Stomach (tissue), 8 donors: ENCODE measurements at regions not wholly inside any gene's neighbourhood (a gene's known extent, or its start where the extent isn't known, plus 50 kb on each side); places are given as distances from the start of the nearest gene placed in this dataset.

Experiments
- DNase-seq, 2 donors: peaks; one replicate each; pipeline versions ENCODE4 v3.0.0 to v3.0.0-alpha.2; 2013 to 2019
- H3K27ac ChIP-seq, 5 donors: fragments of 200-600 bp in 4 of 5; sonication (generic) in 4 of 5; one replicate each; pipeline ENCODE4 v1.5.1; 2013 to 2019; ENCODE audit warnings: mild to moderate bottlenecking in 1 of 5, moderate library complexity in 1 of 5
- H3K27me3 ChIP-seq, 3 donors: fragments of 200-600 bp; sonication (generic); one replicate each; pipeline ENCODE4 v1.5.1; 2017 to 2019; ENCODE audit warnings: mixed run types in 1 of 3
- H3K36me3 ChIP-seq, 4 donors: fragments of 200-600 bp; sonication (generic); 1 replicate in 3 of 4; 2 replicates in 1 of 4; pipeline ENCODE4 v1.5.1; 2016 to 2019
- H3K4me1 ChIP-seq, 4 donors: fragments of 200-600 bp; sonication (generic); one replicate each; pipeline ENCODE4 v1.5.1; 2016 to 2019
- H3K4me3 ChIP-seq, 4 donors: fragments of 200-600 bp; sonication (generic) in 3 of 4; one replicate each; pipeline ENCODE4 v1.5.1; 2016 to 2019; ENCODE audit warnings: mild to moderate bottlenecking in 1 of 4
- H3K9me3 ChIP-seq, 4 donors: fragments of 200-600 bp; sonication (generic); one replicate each; pipeline ENCODE4 v1.5.1; 2016 to 2019
- CTCF ChIP-seq, 7 experiments: fragments of 450-650 bp in 4 of 7; fragments of 200-600 bp in 3 of 7; sonication (generic) in 3 of 7; IDR thresholded peaks; one replicate each; pipeline ENCODE4 v1.5.1; 2016 to 2019; ENCODE audit warnings: antibody characterized with exemption in 7 of 7, control low read depth in 2 of 7, mild to moderate bottlenecking in 1 of 7
- EP300 ChIP-seq: sonication (generic); formaldehyde crosslinking; IDR thresholded peaks from one replicate; pipeline ENCODE4 v1.6.1; 2017; ENCODE audit warnings: antibody characterized with exemption
- POLR2A ChIP-seq, 4 donors: fragments of 450-650 bp; IDR thresholded peaks; one replicate each; pipeline ENCODE4 v1.6.1; 2016; ENCODE audit warnings: antibody characterized with exemption in 4 of 4, control low read depth in 2 of 4, mild to moderate bottlenecking in 1 of 4, moderate library complexity in 1 of 4
- POLR2AphosphoS5 ChIP-seq, 3 donors: sonication (generic); formaldehyde crosslinking; IDR thresholded peaks; one replicate each; pipeline ENCODE4 v1.6.1; 2016; ENCODE audit warnings: antibody characterized with exemption in 3 of 3
- WGBS, 5 donors: extraction: QIAGEN DNeasy Blood & Tissue Kit in 3 of 5; methylation state at CpG; one replicate each; pipeline versions ENCODE4 v1.1.5 to v1.1.7; 2013 to 2018; 5-methylcytosine and 5-hydroxymethylcytosine counted together
- intact Hi-C: fragments of 100-400 bp; cut with DNase I; formaldehyde crosslinking; loops from one replicate; pipeline ENCODE4 v1.15.1; 2023; ENCODE audit warnings: low total_unique reads
- donor health status: healthy with polysubstance abuse.
- donor health status: Bipolar disorder and iron deficiency.
- donor health status: healthy.

GRCh38 chr6:163683105-163683622, 268.6 kb downstream of the QKI start:
- no peak overlapping the region for H3K27ac ChIP-seq
- TF ChIP-seq EP300 (no peak), POLR2A (IDR thresholded peaks at IDR 0.05) (no peak), CTCF (IDR thresholded peaks at IDR 0.05) (no peak), POLR2AphosphoS5 (IDR thresholded peaks at IDR 0.05) (no peak)
- no peaks in the 10 kb centered on the region for H3K27me3 ChIP-seq
- no peak for DNase-seq
- H3K9me3 ChIP-seq = peaks cover 0 to 3% (median 0%) of the 10 kb centered on the region in 4 donors
- intact Hi-C loops = no loop called here
- H3K4me1 ChIP-seq = no peaks in the 10 kb centered on the region
- no peaks in the 10 kb centered on the region for H3K36me3 ChIP-seq
- 84 to 100% (median 100%) methylated on average over 1 of the region's 1 CpG for WGBS, 5 donors
- no peak overlapping the region for H3K4me3 ChIP-seq

- TF ChIP-seq CTCF (IDR thresholded peaks at IDR 0.05) (no peak), POLR2A (IDR thresholded peaks at IDR 0.05) (no peak), POLR2AphosphoS5 (IDR thresholded peaks at IDR 0.05) (no peak), EP300 (no peak)
- H3K4me3 ChIP-seq = no peak overlapping the region
- no peaks in the 10 kb centered on the region for H3K4me1 ChIP-seq
- H3K9me3 ChIP-seq = peaks cover 0 to 3% (median 0%) of the 10 kb centered on the region in 4 donors
- intact Hi-C loops = no loop called here
- DNase-seq = no peak
- H3K27ac ChIP-seq = no peak overlapping the region
- no peaks in the 10 kb centered on the region for H3K36me3 ChIP-seq
- no peaks in the 10 kb centered on the region for H3K27me3 ChIP-seq
- 40 to 48% (median 48%) methylated on average over 4 to 5 of the region's 5 CpGs for WGBS, 5 donors
Measured at GRCh38 chr6:163679753-163680152, 265.2 kb downstream of the QKI start.

- Histone ChIP-seq H3K4me3 (no peak overlapping the region), H3K27me3 (no peaks in the 10 kb centered on the region), H3K36me3 (no peaks in the 10 kb centered on the region), H3K4me1 (no peaks in the 10 kb centered on the region), H3K27ac (no peak overlapping the region), H3K9me3 (peaks cover 0 to 3% (median 0%) of the 10 kb centered on the region in 4 donors)
- no peak for TF ChIP-seq EP300
- no peak for TF ChIP-seq POLR2A (IDR thresholded peaks at IDR 0.05)
- TF ChIP-seq POLR2AphosphoS5 (IDR thresholded peaks at IDR 0.05) = no peak
- TF ChIP-seq CTCF (IDR thresholded peaks at IDR 0.05) = no peak
- intact Hi-C loops = no loop called here
- DNase-seq = no peak
- 77 to 94% (median 92%) methylated on average over 3 of the region's 3 CpGs for WGBS, 5 donors
Measured at GRCh38 chr6:163679012-163679660, 264.6 kb downstream of the QKI start.

GRCh38 chr6:163675611-163676010, 261.1 kb downstream of the QKI start:
- no peak for DNase-seq
- no peaks in the 10 kb centered on the region for H3K4me1 ChIP-seq
- H3K27me3 ChIP-seq = no peaks in the 10 kb centered on the region
- H3K4me3 ChIP-seq = no peak overlapping the region
- intact Hi-C loops = no loop called here
- no peaks in the 10 kb centered on the region for H3K9me3 ChIP-seq
- H3K27ac ChIP-seq = no peak overlapping the region
- no peak for TF ChIP-seq CTCF (IDR thresholded peaks at IDR 0.05)
- TF ChIP-seq EP300 = no peak
- TF ChIP-seq POLR2AphosphoS5 (IDR thresholded peaks at IDR 0.05) = no peak
- TF ChIP-seq POLR2A (IDR thresholded peaks at IDR 0.05) = no peak
- no peaks in the 10 kb centered on the region for H3K36me3 ChIP-seq
